GM23338 (cell line): ENCODE measurements at regions not wholly inside any gene's neighbourhood (a gene's known extent, or its start where the extent isn't known, plus 50 kb on each side); places are given as distances from the start of the nearest gene placed in this dataset.

ENCODE experiments used
- ATAC-seq: fragments of 200-7000 bp; cut with Tn5 transposase; 3 replicates; pipeline ENCODE4 v1.9.1; 2020
- DNase-seq: peaks from one replicate; pipeline ENCODE4 v3.0.0-alpha.2; 2015; ENCODE audit warnings: low spot score
- H2AFZ ChIP-seq: fragments of 200-600 bp; sonication (generic); 2 replicates; pipeline ENCODE4 v1.8.0; 2016; ENCODE audit warnings: antibody characterized with exemption, mild to moderate bottlenecking, moderate library complexity
- H3F3A ChIP-seq: fragments of 200-600 bp; sonication (generic); replicated peaks from 2 replicates; pipeline ENCODE4 v1.8.0; 2017; ENCODE audit warnings: antibody characterized with exemption, mixed run types, low read depth
- H3K27ac ChIP-seq: fragments of 200-600 bp; sonication (generic); 2 replicates; pipeline ENCODE4 v1.6.1; 2016; ENCODE audit warnings: low read depth
- H3K27me3 ChIP-seq: fragments of 200-600 bp; sonication (generic); 2 replicates; pipeline ENCODE4 v1.8.0; 2016; ENCODE audit warnings: mild to moderate bottlenecking, mixed run types, moderate library complexity; ENCODE audit not compliant: insufficient read depth
- H3K36me3 ChIP-seq: fragments of 200-600 bp; sonication (generic); 2 replicates; pipeline ENCODE4 v1.8.0; 2016; ENCODE audit warnings: mild to moderate bottlenecking; ENCODE audit not compliant: insufficient read depth
- H3K4me1 ChIP-seq: fragments of 200-600 bp; sonication (generic); 2 replicates; pipeline ENCODE4 v1.8.0; 2016; ENCODE audit warnings: mild to moderate bottlenecking, moderate library complexity; ENCODE audit not compliant: insufficient read depth
- H3K4me2 ChIP-seq: fragments of 200-600 bp; sonication (generic); 2 replicates; pipeline ENCODE4 v1.7.1; 2017; ENCODE audit warnings: mixed run types
- H3K4me3 ChIP-seq: fragments of 200-600 bp; sonication (generic); 2 replicates; pipeline ENCODE4 v1.6.1; 2016; ENCODE audit warnings: mixed run types
- H3K79me2 ChIP-seq: fragments of 200-600 bp; sonication (generic); replicated peaks from 2 replicates; pipeline ENCODE4 v1.8.0; 2017; ENCODE audit warnings: mild to moderate bottlenecking; ENCODE audit not compliant: insufficient read depth
- H3K9me2 ChIP-seq: fragments of 200-600 bp; sonication (generic); 2 replicates; pipeline ENCODE4 v1.8.0; 2017; ENCODE audit not compliant: insufficient read depth
- H4K20me1 ChIP-seq: fragments of 200-600 bp; sonication (generic); replicated peaks from 2 replicates; pipeline ENCODE4 v1.8.0; 2017; ENCODE audit warnings: mild to moderate bottlenecking; ENCODE audit not compliant: insufficient read depth
- H3K27ac Mint-ChIP-seq: 2 replicates; pipeline ENCODE4 v1.8.0; 2020; ENCODE audit warnings: inconsistent platforms, mild to moderate bottlenecking, moderate library complexity, mixed read lengths
- H3K27me3 Mint-ChIP-seq: 3 replicates; pipeline ENCODE4 v1.8.0; 2022; ENCODE audit warnings: low read depth, mild to moderate bottlenecking, moderate library complexity, mixed read lengths, inconsistent platforms; ENCODE audit not compliant: insufficient read depth, poor library complexity
- H3K36me3 Mint-ChIP-seq: 3 replicates; pipeline ENCODE4 v1.8.0; 2021; ENCODE audit warnings: low read depth, mild to moderate bottlenecking, inconsistent platforms, moderate library complexity, mixed read lengths
- H3K4me1 Mint-ChIP-seq: 3 replicates; pipeline ENCODE4 v1.8.0; 2020; ENCODE audit warnings: mild to moderate bottlenecking, inconsistent platforms, mixed read lengths
- H3K4me3 Mint-ChIP-seq: 3 replicates; pipeline ENCODE4 v1.8.0; 2021; ENCODE audit warnings: moderate library complexity, mild to moderate bottlenecking, inconsistent platforms, mixed read lengths
- H3K9me3 Mint-ChIP-seq: 3 replicates; pipeline ENCODE4 v1.8.0; 2020; ENCODE audit warnings: moderate library complexity, mild to moderate bottlenecking, inconsistent platforms, mixed read lengths
- CREB1 ChIP-seq: fragments of 250-450 bp; sonication (Bioruptor Pico); IDR thresholded peaks from 2 replicates; pipeline ENCODE4 v1.5.0; 2020; ENCODE audit warnings: low read depth, mild to moderate bottlenecking, moderate library complexity
- EZH2 ChIP-seq: fragments of 200-600 bp; sonication (generic); IDR thresholded peaks from one replicate; pipeline ENCODE4 v1.8.0; 2017; ENCODE audit warnings: antibody characterized with exemption, mild to moderate bottlenecking, low read depth; ENCODE audit not compliant: unreplicated experiment
- EZH2phosphoT487 ChIP-seq: fragments of 200-600 bp; sonication (generic); IDR thresholded peaks from one replicate; pipeline ENCODE4 v1.8.1; 2018; ENCODE audit warnings: antibody characterized with exemption; ENCODE audit not compliant: unreplicated experiment
- JUNB ChIP-seq: IDR thresholded peaks from one replicate; pipeline ENCODE4 v1.6.1; 2016; ENCODE audit warnings: antibody characterized with exemption; ENCODE audit not compliant: unreplicated experiment
- NANOG ChIP-seq: IDR thresholded peaks from 2 replicates; pipeline ENCODE4 v1.6.1; 2016; ENCODE audit warnings: antibody characterized with exemption, borderline replicate concordance
- POLR2AphosphoS5 ChIP-seq: IDR thresholded peaks from 2 replicates; pipeline ENCODE4 v1.6.1; 2016; ENCODE audit warnings: antibody characterized with exemption, low read depth
- STAT1 ChIP-seq: IDR thresholded peaks from one replicate; pipeline ENCODE4 v1.6.1; 2016; ENCODE audit warnings: antibody characterized with exemption; ENCODE audit not compliant: unreplicated experiment
- ZNF114 ChIP-seq: fragments of 250-450 bp; sonication (Bioruptor Pico); IDR thresholded peaks from 2 replicates; pipeline ENCODE4 v1.5.0; 2020; ENCODE audit warnings: mild to moderate bottlenecking, moderate library complexity
- ZNF331 ChIP-seq: fragments of 250-450 bp; sonication (Bioruptor Pico); IDR thresholded peaks from 2 replicates; pipeline ENCODE4 v1.5.0; 2020; ENCODE audit warnings: low read depth, mild to moderate bottlenecking, moderate library complexity
- TF ChIP-seq, protein P1 (sequence below), 2 experiments: fragments of 200-600 bp in 1 of 2; sonication (generic) in 1 of 2; conservative IDR thresholded peaks; 2 replicates each; pipeline versions ENCODE4 v1.5.1 to v1.6.1; 2016 to 2017; ENCODE audit warnings: antibody characterized with exemption in 2 of 2, low read depth in 2 of 2, mild to moderate bottlenecking in 2 of 2, moderate library complexity in 1 of 2
- TF ChIP-seq, protein P2 (sequence below): fragments of 250-450 bp; sonication (Bioruptor Pico); IDR thresholded peaks from 2 replicates; pipeline ENCODE4 v1.5.0; 2020; ENCODE audit warnings: mild to moderate bottlenecking, moderate library complexity
- TF ChIP-seq, protein P3 (sequence below): IDR thresholded peaks from one replicate; pipeline ENCODE4 v1.6.1; 2018; ENCODE audit warnings: antibody characterized with exemption; ENCODE audit not compliant: unreplicated experiment
- TF ChIP-seq, protein P4 (sequence below): IDR thresholded peaks from 2 replicates; pipeline ENCODE4 v1.6.1; 2016; ENCODE audit warnings: antibody characterized with exemption

DNA sequence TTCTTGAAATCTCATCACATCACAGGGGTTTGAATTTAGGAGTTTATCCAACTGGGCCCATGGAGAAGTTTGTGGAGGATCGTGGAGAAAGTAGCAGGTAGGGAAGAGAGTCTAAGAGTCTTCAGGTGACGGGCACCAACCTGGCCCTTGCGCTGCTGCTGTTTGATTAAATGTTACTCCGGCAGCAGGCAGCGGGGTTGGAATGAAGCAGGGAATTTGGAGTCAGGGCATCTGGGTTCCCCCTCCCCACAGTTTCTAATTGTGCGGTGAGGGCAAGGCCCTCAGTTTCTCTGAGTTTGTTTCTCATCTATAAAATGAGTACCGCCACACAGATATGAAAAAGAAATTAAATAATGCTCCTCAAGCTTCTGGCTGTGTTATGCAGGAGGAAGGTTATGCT is 182.9 kb upstream of the RGMA start:
- no peak for ATAC-seq
- Histone ChIP-seq H3F3A (no peaks in the 10 kb centered on the region), H3K27ac (no peak overlapping the region), H3K4me3 (no peak overlapping the region), H3K36me3 (no peaks in the 10 kb centered on the region), H3K79me2 (no peaks in the 10 kb centered on the region), H3K4me1 (peaks cover 31% of the 10 kb centered on the region), H4K20me1 (no peaks in the 10 kb centered on the region), H2AFZ (no peak overlapping the region), H3K9me2 (no peaks in the 10 kb centered on the region), H3K4me2 (no peak overlapping the region), H3K27me3 (no peaks in the 10 kb centered on the region)
- Mint-ChIP-seq H3K27ac (no peak overlapping the region), H3K4me1 (peaks cover 30% of the 10 kb centered on the region), H3K4me3 (no peak overlapping the region), H3K9me3 (peaks cover 27% of the 10 kb centered on the region), H3K36me3 (peaks cover 26% of the 10 kb centered on the region), H3K27me3 (peaks cover 9% of the 10 kb centered on the region)
- TF ChIP-seq, protein P1, sequence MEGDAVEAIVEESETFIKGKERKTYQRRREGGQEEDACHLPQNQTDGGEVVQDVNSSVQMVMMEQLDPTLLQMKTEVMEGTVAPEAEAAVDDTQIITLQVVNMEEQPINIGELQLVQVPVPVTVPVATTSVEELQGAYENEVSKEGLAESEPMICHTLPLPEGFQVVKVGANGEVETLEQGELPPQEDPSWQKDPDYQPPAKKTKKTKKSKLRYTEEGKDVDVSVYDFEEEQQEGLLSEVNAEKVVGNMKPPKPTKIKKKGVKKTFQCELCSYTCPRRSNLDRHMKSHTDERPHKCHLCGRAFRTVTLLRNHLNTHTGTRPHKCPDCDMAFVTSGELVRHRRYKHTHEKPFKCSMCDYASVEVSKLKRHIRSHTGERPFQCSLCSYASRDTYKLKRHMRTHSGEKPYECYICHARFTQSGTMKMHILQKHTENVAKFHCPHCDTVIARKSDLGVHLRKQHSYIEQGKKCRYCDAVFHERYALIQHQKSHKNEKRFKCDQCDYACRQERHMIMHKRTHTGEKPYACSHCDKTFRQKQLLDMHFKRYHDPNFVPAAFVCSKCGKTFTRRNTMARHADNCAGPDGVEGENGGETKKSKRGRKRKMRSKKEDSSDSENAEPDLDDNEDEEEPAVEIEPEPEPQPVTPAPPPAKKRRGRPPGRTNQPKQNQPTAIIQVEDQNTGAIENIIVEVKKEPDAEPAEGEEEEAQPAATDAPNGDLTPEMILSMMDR (conservative IDR thresholded peaks at IDR 0.05; ENCODE audit: low read depth in 2 of 2) = no peak
- TF ChIP-seq NANOG (no peak), JUNB (no peak), POLR2AphosphoS5 (no peak), STAT1 (no peak), EZH2 (no peak), ZNF331 (no peak), CREB1 (CRISPR knock-in tag) (no peak), EZH2phosphoT487 (no peak), ZNF114 (CRISPR knock-in tag) (no peak)
- TF ChIP-seq, protein P2, sequence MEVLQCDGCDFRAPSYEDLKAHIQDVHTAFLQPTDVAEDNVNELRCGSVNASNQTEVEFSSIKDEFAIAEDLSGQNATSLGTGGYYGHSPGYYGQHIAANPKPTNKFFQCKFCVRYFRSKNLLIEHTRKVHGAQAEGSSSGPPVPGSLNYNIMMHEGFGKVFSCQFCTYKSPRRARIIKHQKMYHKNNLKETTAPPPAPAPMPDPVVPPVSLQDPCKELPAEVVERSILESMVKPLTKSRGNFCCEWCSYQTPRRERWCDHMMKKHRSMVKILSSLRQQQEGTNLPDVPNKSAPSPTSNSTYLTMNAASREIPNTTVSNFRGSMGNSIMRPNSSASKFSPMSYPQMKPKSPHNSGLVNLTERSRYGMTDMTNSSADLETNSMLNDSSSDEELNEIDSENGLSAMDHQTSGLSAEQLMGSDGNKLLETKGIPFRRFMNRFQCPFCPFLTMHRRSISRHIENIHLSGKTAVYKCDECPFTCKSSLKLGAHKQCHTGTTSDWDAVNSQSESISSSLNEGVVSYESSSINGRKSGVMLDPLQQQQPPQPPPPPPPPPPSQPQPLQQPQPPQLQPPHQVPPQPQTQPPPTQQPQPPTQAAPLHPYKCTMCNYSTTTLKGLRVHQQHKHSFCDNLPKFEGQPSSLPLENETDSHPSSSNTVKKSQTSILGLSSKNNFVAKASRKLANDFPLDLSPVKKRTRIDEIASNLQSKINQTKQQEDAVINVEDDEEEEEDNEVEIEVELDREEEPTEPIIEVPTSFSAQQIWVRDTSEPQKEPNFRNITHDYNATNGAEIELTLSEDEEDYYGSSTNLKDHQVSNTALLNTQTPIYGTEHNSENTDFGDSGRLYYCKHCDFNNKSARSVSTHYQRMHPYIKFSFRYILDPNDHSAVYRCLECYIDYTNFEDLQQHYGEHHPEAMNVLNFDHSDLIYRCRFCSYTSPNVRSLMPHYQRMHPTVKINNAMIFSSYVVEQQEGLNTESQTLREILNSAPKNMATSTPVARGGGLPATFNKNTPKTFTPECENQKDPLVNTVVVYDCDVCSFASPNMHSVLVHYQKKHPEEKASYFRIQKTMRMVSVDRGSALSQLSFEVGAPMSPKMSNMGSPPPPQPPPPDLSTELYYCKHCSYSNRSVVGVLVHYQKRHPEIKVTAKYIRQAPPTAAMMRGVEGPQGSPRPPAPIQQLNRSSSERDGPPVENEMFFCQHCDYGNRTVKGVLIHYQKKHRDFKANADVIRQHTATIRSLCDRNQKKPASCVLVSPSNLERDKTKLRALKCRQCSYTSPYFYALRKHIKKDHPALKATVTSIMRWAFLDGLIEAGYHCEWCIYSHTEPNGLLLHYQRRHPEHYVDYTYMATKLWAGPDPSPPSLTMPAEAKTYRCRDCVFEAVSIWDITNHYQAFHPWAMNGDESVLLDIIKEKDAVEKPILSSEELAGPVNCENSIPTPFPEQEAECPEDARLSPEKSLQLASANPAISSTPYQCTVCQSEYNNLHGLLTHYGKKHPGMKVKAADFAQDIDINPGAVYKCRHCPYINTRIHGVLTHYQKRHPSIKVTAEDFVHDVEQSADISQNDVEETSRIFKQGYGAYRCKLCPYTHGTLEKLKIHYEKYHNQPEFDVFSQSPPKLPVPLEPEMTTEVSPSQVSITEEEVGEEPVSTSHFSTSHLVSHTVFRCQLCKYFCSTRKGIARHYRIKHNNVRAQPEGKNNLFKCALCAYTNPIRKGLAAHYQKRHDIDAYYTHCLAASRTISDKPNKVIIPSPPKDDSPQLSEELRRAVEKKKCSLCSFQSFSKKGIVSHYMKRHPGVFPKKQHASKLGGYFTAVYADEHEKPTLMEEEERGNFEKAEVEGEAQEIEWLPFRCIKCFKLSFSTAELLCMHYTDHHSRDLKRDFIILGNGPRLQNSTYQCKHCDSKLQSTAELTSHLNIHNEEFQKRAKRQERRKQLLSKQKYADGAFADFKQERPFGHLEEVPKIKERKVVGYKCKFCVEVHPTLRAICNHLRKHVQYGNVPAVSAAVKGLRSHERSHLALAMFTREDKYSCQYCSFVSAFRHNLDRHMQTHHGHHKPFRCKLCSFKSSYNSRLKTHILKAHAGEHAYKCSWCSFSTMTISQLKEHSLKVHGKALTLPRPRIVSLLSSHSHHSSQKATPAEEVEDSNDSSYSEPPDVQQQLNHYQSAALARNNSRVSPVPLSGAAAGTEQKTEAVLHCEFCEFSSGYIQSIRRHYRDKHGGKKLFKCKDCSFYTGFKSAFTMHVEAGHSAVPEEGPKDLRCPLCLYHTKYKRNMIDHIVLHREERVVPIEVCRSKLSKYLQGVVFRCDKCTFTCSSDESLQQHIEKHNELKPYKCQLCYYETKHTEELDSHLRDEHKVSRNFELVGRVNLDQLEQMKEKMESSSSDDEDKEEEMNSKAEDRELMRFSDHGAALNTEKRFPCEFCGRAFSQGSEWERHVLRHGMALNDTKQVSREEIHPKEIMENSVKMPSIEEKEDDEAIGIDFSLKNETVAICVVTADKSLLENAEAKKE = no peak
- TF ChIP-seq, protein P3, sequence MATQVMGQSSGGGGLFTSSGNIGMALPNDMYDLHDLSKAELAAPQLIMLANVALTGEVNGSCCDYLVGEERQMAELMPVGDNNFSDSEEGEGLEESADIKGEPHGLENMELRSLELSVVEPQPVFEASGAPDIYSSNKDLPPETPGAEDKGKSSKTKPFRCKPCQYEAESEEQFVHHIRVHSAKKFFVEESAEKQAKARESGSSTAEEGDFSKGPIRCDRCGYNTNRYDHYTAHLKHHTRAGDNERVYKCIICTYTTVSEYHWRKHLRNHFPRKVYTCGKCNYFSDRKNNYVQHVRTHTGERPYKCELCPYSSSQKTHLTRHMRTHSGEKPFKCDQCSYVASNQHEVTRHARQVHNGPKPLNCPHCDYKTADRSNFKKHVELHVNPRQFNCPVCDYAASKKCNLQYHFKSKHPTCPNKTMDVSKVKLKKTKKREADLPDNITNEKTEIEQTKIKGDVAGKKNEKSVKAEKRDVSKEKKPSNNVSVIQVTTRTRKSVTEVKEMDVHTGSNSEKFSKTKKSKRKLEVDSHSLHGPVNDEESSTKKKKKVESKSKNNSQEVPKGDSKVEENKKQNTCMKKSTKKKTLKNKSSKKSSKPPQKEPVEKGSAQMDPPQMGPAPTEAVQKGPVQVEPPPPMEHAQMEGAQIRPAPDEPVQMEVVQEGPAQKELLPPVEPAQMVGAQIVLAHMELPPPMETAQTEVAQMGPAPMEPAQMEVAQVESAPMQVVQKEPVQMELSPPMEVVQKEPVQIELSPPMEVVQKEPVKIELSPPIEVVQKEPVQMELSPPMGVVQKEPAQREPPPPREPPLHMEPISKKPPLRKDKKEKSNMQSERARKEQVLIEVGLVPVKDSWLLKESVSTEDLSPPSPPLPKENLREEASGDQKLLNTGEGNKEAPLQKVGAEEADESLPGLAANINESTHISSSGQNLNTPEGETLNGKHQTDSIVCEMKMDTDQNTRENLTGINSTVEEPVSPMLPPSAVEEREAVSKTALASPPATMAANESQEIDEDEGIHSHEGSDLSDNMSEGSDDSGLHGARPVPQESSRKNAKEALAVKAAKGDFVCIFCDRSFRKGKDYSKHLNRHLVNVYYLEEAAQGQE = no peak
- TF ChIP-seq, protein P4, sequence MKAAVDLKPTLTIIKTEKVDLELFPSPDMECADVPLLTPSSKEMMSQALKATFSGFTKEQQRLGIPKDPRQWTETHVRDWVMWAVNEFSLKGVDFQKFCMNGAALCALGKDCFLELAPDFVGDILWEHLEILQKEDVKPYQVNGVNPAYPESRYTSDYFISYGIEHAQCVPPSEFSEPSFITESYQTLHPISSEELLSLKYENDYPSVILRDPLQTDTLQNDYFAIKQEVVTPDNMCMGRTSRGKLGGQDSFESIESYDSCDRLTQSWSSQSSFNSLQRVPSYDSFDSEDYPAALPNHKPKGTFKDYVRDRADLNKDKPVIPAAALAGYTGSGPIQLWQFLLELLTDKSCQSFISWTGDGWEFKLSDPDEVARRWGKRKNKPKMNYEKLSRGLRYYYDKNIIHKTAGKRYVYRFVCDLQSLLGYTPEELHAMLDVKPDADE = no peak
- DNase-seq = no peak
